Osteoblast (primary cell): ENCODE measurements at regions not wholly inside any gene's neighbourhood (a gene's known extent, or its start where the extent isn't known, plus 50 kb on each side); places are given as distances from the start of the nearest gene placed in this dataset.
A peak's percentile ranks its signal among the peaks of the same experiment; 100 is the strongest.

Source experiments
- DNase-seq: peaks from one replicate; pipeline ENCODE4 v3.0.0; 2011; ENCODE audit warnings: low spot score, mixed read lengths; ENCODE audit not compliant: insufficient read length; ENCODE audit errors: missing footprints
- H2AFZ ChIP-seq: 2 replicates; pipeline ENCODE4 v1.6.0; 2011; ENCODE audit warnings: mild to moderate bottlenecking, low read length
- H3K27ac ChIP-seq: 2 replicates; pipeline ENCODE4 v1.5.1; 2011; ENCODE audit warnings: mild to moderate bottlenecking, low read depth, low read length, moderate library complexity
- H3K27me3 ChIP-seq: 2 replicates; pipeline ENCODE4 v1.6.0; 2012; ENCODE audit warnings: mild to moderate bottlenecking, control low read depth, inconsistent platforms, low read length, moderate library complexity; ENCODE audit not compliant: insufficient read depth
- H3K36me3 ChIP-seq: 2 replicates; pipeline ENCODE4 v1.5.1; 2011; ENCODE audit warnings: mild to moderate bottlenecking, low read length, control low read depth, moderate library complexity; ENCODE audit not compliant: insufficient read depth
- H3K4me1 ChIP-seq: 2 replicates; pipeline ENCODE4 v1.5.1; 2011; ENCODE audit warnings: mild to moderate bottlenecking, low read length, control low read depth, moderate library complexity; ENCODE audit not compliant: insufficient read depth
- H3K4me2 ChIP-seq: 2 replicates; pipeline ENCODE4 v1.6.0; 2011; ENCODE audit warnings: mild to moderate bottlenecking, low read length; ENCODE audit not compliant: insufficient read depth
- H3K4me3 ChIP-seq: fragments of 200-600 bp; sonication (generic); 3 replicates; pipeline ENCODE4 v1.5.1; 2012; ENCODE audit warnings: mild to moderate bottlenecking, low read length, inconsistent platforms; ENCODE audit not compliant: insufficient read depth
- H3K79me2 ChIP-seq: 2 replicates; pipeline ENCODE4 v1.6.0; 2012; ENCODE audit warnings: mild to moderate bottlenecking, low read length, control low read depth, inconsistent platforms; ENCODE audit not compliant: insufficient read depth
- H3K9me3 ChIP-seq: 2 replicates; pipeline ENCODE4 v1.5.1; 2011; ENCODE audit warnings: low read depth, low read length, control low read depth
- H4K20me1 ChIP-seq: 2 replicates; pipeline ENCODE4 v1.6.0; 2012; ENCODE audit warnings: mild to moderate bottlenecking, low read length, control low read depth; ENCODE audit not compliant: insufficient read depth
- CTCF ChIP-seq: IDR thresholded peaks from 2 replicates; pipeline ENCODE4 v1.5.1; 2011; ENCODE audit warnings: mild to moderate bottlenecking, low read depth, low read length, moderate library complexity; ENCODE audit errors: extremely low read depth

GRCh38 chr2:217064234-217065011 is 204.6 kb upstream of the TNP1 start:
- H4K20me1 ChIP-seq = no peaks in the 10 kb centered on the region
- H3K4me1 ChIP-seq = peaks cover 16% of the 10 kb centered on the region
- no peaks in the 10 kb centered on the region for H3K79me2 ChIP-seq
- H2AFZ ChIP-seq = peak overlapping the region; percentile 79
- H3K4me3 ChIP-seq = peak overlapping the region; percentile 59
- DNase-seq = peak; percentile 62
- H3K4me2 ChIP-seq = peak overlapping the region; percentile 63
- no peaks in the 10 kb centered on the region for H3K27me3 ChIP-seq
- H3K27ac ChIP-seq = peak overlapping the region; percentile 24
- H3K36me3 ChIP-seq = no peaks in the 10 kb centered on the region
- H3K9me3 ChIP-seq = peaks cover 3% of the 10 kb centered on the region
- TF ChIP-seq CTCF = no peak

- no peak overlapping the region for H3K4me3 ChIP-seq
- H3K4me2 ChIP-seq = no peak overlapping the region
- H3K4me1 ChIP-seq = peaks cover 25% of the 10 kb centered on the region
- no peak overlapping the region for H2AFZ ChIP-seq
- H3K9me3 ChIP-seq = peaks cover 3% of the 10 kb centered on the region
- H3K79me2 ChIP-seq = no peaks in the 10 kb centered on the region
- DNase-seq = no peak
- no peak overlapping the region for H3K27ac ChIP-seq
- H3K27me3 ChIP-seq = no peaks in the 10 kb centered on the region
- no peak for TF ChIP-seq CTCF
- H3K36me3 ChIP-seq = no peaks in the 10 kb centered on the region
- no peaks in the 10 kb centered on the region for H4K20me1 ChIP-seq
Observed at GRCh38 chr2:217063238-217063755, 203.4 kb upstream of the TNP1 start.

- Histone ChIP-seq H3K4me1 (peaks cover 25% of the 10 kb centered on the region), H4K20me1 (no peaks in the 10 kb centered on the region), H3K36me3 (no peaks in the 10 kb centered on the region), H3K4me2 (no peak overlapping the region), H3K27me3 (no peaks in the 10 kb centered on the region), H3K4me3 (no peak overlapping the region), H3K79me2 (no peaks in the 10 kb centered on the region), H3K27ac (no peak overlapping the region), H2AFZ (no peak overlapping the region), H3K9me3 (peaks cover 3% of the 10 kb centered on the region)
- no peak for DNase-seq
- TF ChIP-seq CTCF = no peak
Observed at GRCh38 chr2:217062768-217063167, 202.9 kb upstream of the TNP1 start.

- no peak overlapping the region for H2AFZ ChIP-seq
- no peaks in the 10 kb centered on the region for H3K79me2 ChIP-seq
- no peaks in the 10 kb centered on the region for H3K36me3 ChIP-seq
- H3K4me1 ChIP-seq = peaks cover 25% of the 10 kb centered on the region
- H3K9me3 ChIP-seq = peaks cover 3% of the 10 kb centered on the region
- no peak overlapping the region for H3K4me2 ChIP-seq
- no peaks in the 10 kb centered on the region for H3K27me3 ChIP-seq
- H3K4me3 ChIP-seq = no peak overlapping the region
- no peak for DNase-seq
- H4K20me1 ChIP-seq = no peaks in the 10 kb centered on the region
- no peak overlapping the region for H3K27ac ChIP-seq
- no peak for TF ChIP-seq CTCF
Observed at GRCh38 chr2:217061916-217062505, 202.1 kb upstream of the TNP1 start.
